ENCODE measurements at regions not wholly inside any gene's neighbourhood (a gene's known extent, or its start where the extent isn't known, plus 50 kb on each side); places are given as distances from the start of the nearest gene placed in this dataset.

GRCh38 chr15:91356083-91356482 lies 256.0 kb downstream of the SV2B start:
- Histone ChIP-seq H3K4me3 (ENCODE audit: low read depth in 2 of 2, low read length in 1 of 2) (no peak overlapping the region), H3K4me2 (no peak overlapping the region), H3K9me2 (no peaks in the 10 kb centered on the region), H2AFZ (ENCODE audit: low read depth) (no peak overlapping the region), H3K36me3 (replicated peaks in 1 of 2; ENCODE audit: control insufficient read depth in 1 of 2, insufficient read depth in 2 of 2, low read length in 1 of 2) (no peaks in the 10 kb centered on the region), H3K27me3 (ENCODE audit: insufficient read depth) (no peaks in the 10 kb centered on the region), H3K4me1 (ENCODE audit: control insufficient read depth in 1 of 2, insufficient read depth in 2 of 2, low read depth in 1 of 2, low read length in 1 of 2) (no peaks in the 10 kb centered on the region), H3K9me3 (no peaks in the 10 kb centered on the region), H3K27ac (ENCODE audit: low read depth in 2 of 2, low read length in 1 of 2) (no peak overlapping the region), H4K20me1 (ENCODE audit: insufficient read depth) (no peaks in the 10 kb centered on the region), H3F3A (replicated peaks; ENCODE audit: insufficient read depth) (no peaks in the 10 kb centered on the region), H3K79me2 (ENCODE audit: insufficient read depth) (no peaks in the 10 kb centered on the region), H3K9ac (no peak overlapping the region)
- DNase-seq, result no peak
- WGBS (ENCODE audit: low lambda C conversion rate), result 22% methylated on average over 4 of the region's 4 CpGs
- ChIA-PET CTCF (interaction anchor here (1.3 kb wide), 1 partner anchor 13 kb away, joined by 3 read pairs; no protein-coding TSS in a partner anchor), POLR2A (no interaction called here)
- no peak for TF ChIP-seq ELF1 (IDR thresholded peaks at IDR 0.05)
- TF ChIP-seq POLR2AphosphoS5 (IDR thresholded peaks at IDR 0.05; ENCODE audit: low read depth, low read length), result no peak
- no peak for TF ChIP-seq EZH2phosphoT487 (IDR thresholded peaks at IDR 0.05; ENCODE audit: borderline replicate concordance, low read depth)

GRCh38 chr15:91357011-91357410 lies 257.0 kb downstream of the SV2B start:
- H3K4me3 ChIP-seq (ENCODE audit: low read depth in 2 of 2, low read length in 1 of 2), result no peak overlapping the region
- no peaks in the 10 kb centered on the region for H3K27me3 ChIP-seq (ENCODE audit: insufficient read depth)
- no peak overlapping the region for H2AFZ ChIP-seq (ENCODE audit: low read depth)
- no peaks in the 10 kb centered on the region for H3K4me1 ChIP-seq (ENCODE audit: control insufficient read depth in 1 of 2, insufficient read depth in 2 of 2, low read depth in 1 of 2, low read length in 1 of 2)
- no peaks in the 10 kb centered on the region for H4K20me1 ChIP-seq (ENCODE audit: insufficient read depth)
- H3K36me3 ChIP-seq (replicated peaks in 1 of 2; ENCODE audit: control insufficient read depth in 1 of 2, insufficient read depth in 2 of 2, low read length in 1 of 2), result no peaks in the 10 kb centered on the region
- H3K9ac ChIP-seq, result no peak overlapping the region
- CTCF ChIA-PET, result interaction anchor here (1.0 to 1.4 kb wide), 2 partner anchors 25 to 29 kb away, joined by 3 to 5 read pairs; no protein-coding TSS in a partner anchor
- no peak for DNase-seq
- no peak overlapping the region for H3K27ac ChIP-seq (ENCODE audit: low read depth in 2 of 2, low read length in 1 of 2)
- POLR2A ChIA-PET, result no interaction called here
- H3F3A ChIP-seq (replicated peaks; ENCODE audit: insufficient read depth), result no peaks in the 10 kb centered on the region
- no peaks in the 10 kb centered on the region for H3K9me3 ChIP-seq
- H3K79me2 ChIP-seq (ENCODE audit: insufficient read depth), result no peaks in the 10 kb centered on the region
- TF ChIP-seq REST (IDR thresholded peaks at IDR 0.05; ENCODE audit: low read depth, low read length) (no peak), ZBTB33 (IDR thresholded peaks at IDR 0.05; ENCODE audit: borderline replicate concordance, low read depth) (no peak), USF2 (IDR thresholded peaks at IDR 0.05; ENCODE audit: borderline replicate concordance, low read depth, low read length) (no peak), SMC3 (IDR thresholded peaks at IDR 0.05; ENCODE audit: low read depth, low read length) (no peak), NFIC (IDR thresholded peaks at IDR 0.05; ENCODE audit: borderline replicate concordance) (no peak), JUND (IDR thresholded peaks at IDR 0.05) (no peak), RCOR1 (IDR thresholded peaks at IDR 0.05; ENCODE audit: low read length) (no peak), MAX (IDR thresholded peaks at IDR 0.05; ENCODE audit: low read depth) (no peak), ELF1 (IDR thresholded peaks at IDR 0.05) (no peak), GABPA (IDR thresholded peaks at IDR 0.05; ENCODE audit: low read depth) (no peak), CHD2 (IDR thresholded peaks at IDR 0.05; ENCODE audit: low read length, partially characterized antibody) (no peak), FOXJ3 (CRISPR knock-in tag; IDR thresholded peaks at IDR 0.05) (no peak), RXRA (IDR thresholded peaks at IDR 0.05; ENCODE audit: borderline replicate concordance, low read depth) (no peak), MEF2A (IDR thresholded peaks at IDR 0.05; ENCODE audit: borderline replicate concordance, low read depth) (no peak), SIN3A (IDR thresholded peaks at IDR 0.05; ENCODE audit: borderline replicate concordance, low read depth, low read length) (no peak)
- no peak overlapping the region for H3K4me2 ChIP-seq
- 37% methylated on average over 3 of the region's 3 CpGs for WGBS (ENCODE audit: low lambda C conversion rate)
- H3K9me2 ChIP-seq, result no peaks in the 10 kb centered on the region
